Activated naive CD8-positive, alpha-beta T cell treated with anti-CD3 and anti-CD28 coated beads, Interleukin-2, amount 10 ng/mL, durations not matched to agents 7 days and 5 days (primary cell): ENCODE measurements at regions not wholly inside any gene's neighbourhood (a gene's known extent, or its start where the extent isn't known, plus 50 kb on each side); places are given as distances from the start of the nearest gene placed in this dataset.
"Not testable (repeated sequence)": the region's sequence is repeated elsewhere in the genome, so short reads cannot be mapped to it uniquely, and the experiment has no call there.

Experiments
- ATAC-seq: fragments of 150-1000 bp; cut with Tn5 transposase; one replicate; pipeline ENCODE4 v1.10.0; 2021; ENCODE audit warnings: low read depth, moderate library complexity
- POLR2A ChIA-PET: fragments of 350-600 bp; sonication (Branson Sonifier 250); formaldehyde crosslinking; loops from one replicate; lab custom pipeline; 2021; ENCODE audit warnings: antibody characterized with exemption; lab: Charles Lee
- DNase-seq: peaks from one replicate; pipeline ENCODE4 v3.0.0; 2021
- H3K27ac Mint-ChIP-seq: one replicate; pipeline ENCODE4 v1.8.0; 2022; ENCODE audit warnings: mild to moderate bottlenecking, mixed read lengths
- H3K27me3 Mint-ChIP-seq: one replicate; pipeline ENCODE4 v1.8.0; 2022; ENCODE audit warnings: mild to moderate bottlenecking, moderate library complexity, mixed read lengths
- H3K36me3 Mint-ChIP-seq: one replicate; pipeline ENCODE4 v1.8.0; 2021; ENCODE audit warnings: mild to moderate bottlenecking, mixed read lengths
- H3K4me1 Mint-ChIP-seq: one replicate; pipeline ENCODE4 v1.8.0; 2021; ENCODE audit warnings: mixed read lengths
- H3K4me3 Mint-ChIP-seq: one replicate; pipeline ENCODE4 v1.8.0; 2022; ENCODE audit warnings: mild to moderate bottlenecking, moderate library complexity, mixed read lengths
- H3K9me3 Mint-ChIP-seq: one replicate; pipeline ENCODE4 v1.8.0; 2021; ENCODE audit warnings: mixed read lengths

GRCh38 chr15:87561641-87562040 lies 694.9 kb downstream of the NTRK3 start:
- peaks cover 4% of the 10 kb centered on the region for H3K9me3 Mint-ChIP-seq
- POLR2A ChIA-PET = no interaction called here
- ATAC-seq (no peak), DNase-seq (no peak)
- no peak overlapping the region for H3K27ac Mint-ChIP-seq
- no peaks in the 10 kb centered on the region for H3K36me3 Mint-ChIP-seq
- no peaks in the 10 kb centered on the region for H3K4me1 Mint-ChIP-seq
- no peaks in the 10 kb centered on the region for H3K27me3 Mint-ChIP-seq
- no peak overlapping the region for H3K4me3 Mint-ChIP-seq

- H3K9me3 Mint-ChIP-seq = peaks cover 4% of the 10 kb centered on the region
- no peak overlapping the region for H3K4me3 Mint-ChIP-seq
- ATAC-seq = no peak
- no peaks in the 10 kb centered on the region for H3K4me1 Mint-ChIP-seq
- DNase-seq = no peak
- peaks cover 2% of the 10 kb centered on the region for H3K27me3 Mint-ChIP-seq
- H3K27ac Mint-ChIP-seq = no peak overlapping the region
- POLR2A ChIA-PET = no interaction called here
- no peaks in the 10 kb centered on the region for H3K36me3 Mint-ChIP-seq
Observed at GRCh38 chr15:87557881-87558280, 698.7 kb downstream of the NTRK3 start.

DNA sequence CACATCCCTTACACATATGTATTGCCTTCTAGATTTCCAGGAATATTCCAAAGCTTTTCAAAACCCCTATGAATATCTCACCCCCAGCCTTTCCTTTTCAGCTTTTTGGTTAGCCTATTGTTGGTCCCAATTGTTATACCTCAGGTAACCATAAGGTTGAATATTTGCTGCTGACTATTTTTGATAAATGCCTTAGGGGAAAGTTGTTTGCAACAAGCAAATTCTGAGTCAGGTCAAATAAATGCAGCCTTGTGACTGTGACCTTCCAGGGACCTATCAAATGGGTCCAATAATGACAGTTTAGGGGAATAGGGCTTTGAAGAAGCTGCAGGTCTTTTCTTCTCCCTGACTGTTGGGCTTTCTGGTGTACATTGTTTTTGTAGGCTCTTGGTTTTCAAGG lies 699.7 kb downstream of the NTRK3 start:
- no peak overlapping the region for H3K4me3 Mint-ChIP-seq
- H3K27me3 Mint-ChIP-seq = peaks cover 2% of the 10 kb centered on the region
- H3K9me3 Mint-ChIP-seq = peaks cover 4% of the 10 kb centered on the region
- POLR2A ChIA-PET = no interaction called here
- no peaks in the 10 kb centered on the region for H3K4me1 Mint-ChIP-seq
- no peak overlapping the region for H3K27ac Mint-ChIP-seq
- no peak for ATAC-seq
- H3K36me3 Mint-ChIP-seq = no peaks in the 10 kb centered on the region
- DNase-seq = no peak

DNA sequence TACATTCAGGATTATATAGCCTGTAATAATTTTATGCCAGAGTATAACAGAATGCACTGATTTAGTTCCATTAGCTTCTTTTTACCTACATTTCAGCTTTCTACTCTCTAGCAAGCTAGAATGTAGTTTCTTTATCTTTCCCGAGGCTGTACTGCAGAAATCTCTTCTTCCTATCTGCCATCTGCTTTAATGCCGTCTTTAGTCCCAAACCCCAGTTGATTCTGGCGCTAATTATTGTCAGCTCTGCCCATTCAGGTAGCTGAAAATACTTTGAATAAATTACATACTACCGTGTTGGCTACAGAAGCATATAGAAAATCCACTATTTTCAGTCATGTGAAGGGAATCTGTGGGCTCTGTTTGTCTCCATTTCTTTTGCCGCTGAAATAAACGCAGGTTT lies 706.7 kb downstream of the NTRK3 start:
- no peaks in the 10 kb centered on the region for H3K27me3 Mint-ChIP-seq
- ATAC-seq (no peak), DNase-seq (no peak)
- H3K36me3 Mint-ChIP-seq = no peaks in the 10 kb centered on the region
- peaks cover 1% of the 10 kb centered on the region for H3K9me3 Mint-ChIP-seq
- H3K4me1 Mint-ChIP-seq = no peaks in the 10 kb centered on the region
- no peak overlapping the region for H3K4me3 Mint-ChIP-seq
- no peak overlapping the region for H3K27ac Mint-ChIP-seq
- POLR2A ChIA-PET = no interaction called here

- no peak for DNase-seq
- Mint-ChIP-seq H3K9me3 (peaks cover 1% of the 10 kb centered on the region), H3K4me1 (no peaks in the 10 kb centered on the region), H3K4me3 (no peak overlapping the region), H3K27me3 (no peaks in the 10 kb centered on the region), H3K27ac (no peak overlapping the region), H3K36me3 (no peaks in the 10 kb centered on the region)
- no peak for ATAC-seq
- POLR2A ChIA-PET = no interaction called here
Observed at GRCh38 chr15:87549296-87549695, 707.2 kb downstream of the NTRK3 start.

GRCh38 chr15:87548590-87548989 lies 707.9 kb downstream of the NTRK3 start:
- H3K27me3 Mint-ChIP-seq, H3K4me1 Mint-ChIP-seq, ATAC-seq, H3K36me3 Mint-ChIP-seq, POLR2A ChIA-PET, H3K9me3 Mint-ChIP-seq, DNase-seq, H3K27ac Mint-ChIP-seq, H3K4me3 Mint-ChIP-seq: not testable (repeated sequence)

GRCh38 chr15:87547470-87548181 lies 708.9 kb downstream of the NTRK3 start:
- no peak for ATAC-seq
- H3K9me3 Mint-ChIP-seq = no peaks in the 10 kb centered on the region
- no peaks in the 10 kb centered on the region for H3K4me1 Mint-ChIP-seq
- POLR2A ChIA-PET = no interaction called here
- DNase-seq = no peak
- H3K4me3 Mint-ChIP-seq = no peak overlapping the region
- H3K36me3 Mint-ChIP-seq = no peaks in the 10 kb centered on the region
- H3K27me3 Mint-ChIP-seq = no peaks in the 10 kb centered on the region
- H3K27ac Mint-ChIP-seq = no peak overlapping the region

- DNase-seq (no peak), ATAC-seq (no peak)
- no peaks in the 10 kb centered on the region for H3K27me3 Mint-ChIP-seq
- POLR2A ChIA-PET = no interaction called here
- no peak overlapping the region for H3K4me3 Mint-ChIP-seq
- no peaks in the 10 kb centered on the region for H3K9me3 Mint-ChIP-seq
- no peaks in the 10 kb centered on the region for H3K36me3 Mint-ChIP-seq
- no peaks in the 10 kb centered on the region for H3K4me1 Mint-ChIP-seq
- no peak overlapping the region for H3K27ac Mint-ChIP-seq
Observed at GRCh38 chr15:87538327-87538834, 718.2 kb downstream of the NTRK3 start.

DNA sequence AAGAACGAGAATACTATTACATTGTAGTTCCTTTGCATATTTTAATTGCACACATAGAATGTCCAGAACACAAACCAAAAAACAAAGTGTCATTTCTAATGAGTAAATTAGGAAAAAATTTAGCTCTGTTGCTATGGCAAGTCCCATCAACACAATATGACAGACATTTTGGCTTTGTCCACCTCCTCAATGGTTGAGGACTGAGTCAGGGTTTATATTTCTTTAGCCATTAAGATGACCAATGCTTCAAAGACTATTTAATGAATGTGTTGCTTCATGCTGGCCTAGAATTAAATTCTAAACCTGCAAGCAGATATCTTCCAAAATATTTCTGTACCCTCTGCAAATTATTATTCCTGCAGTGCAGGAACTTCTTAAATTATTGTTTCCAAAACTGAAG lies 719.2 kb downstream of the NTRK3 start:
- ATAC-seq = no peak
- no peaks in the 10 kb centered on the region for H3K9me3 Mint-ChIP-seq
- H3K36me3 Mint-ChIP-seq = no peaks in the 10 kb centered on the region
- no peak for DNase-seq
- H3K4me3 Mint-ChIP-seq = no peak overlapping the region
- H3K27ac Mint-ChIP-seq = no peak overlapping the region
- no peaks in the 10 kb centered on the region for H3K27me3 Mint-ChIP-seq
- H3K4me1 Mint-ChIP-seq = no peaks in the 10 kb centered on the region
- POLR2A ChIA-PET = no interaction called here

GRCh38 chr15:87533637-87534036 lies 722.9 kb downstream of the NTRK3 start:
- H3K36me3 Mint-ChIP-seq, H3K27ac Mint-ChIP-seq, ATAC-seq, H3K4me1 Mint-ChIP-seq, H3K27me3 Mint-ChIP-seq, DNase-seq, POLR2A ChIA-PET, H3K9me3 Mint-ChIP-seq, H3K4me3 Mint-ChIP-seq: not testable (repeated sequence)

- H3K27me3 Mint-ChIP-seq = no peaks in the 10 kb centered on the region
- POLR2A ChIA-PET = no interaction called here
- no peak overlapping the region for H3K27ac Mint-ChIP-seq
- DNase-seq (no peak), ATAC-seq (no peak)
- H3K4me3 Mint-ChIP-seq = no peak overlapping the region
- H3K4me1 Mint-ChIP-seq = no peaks in the 10 kb centered on the region
- H3K36me3 Mint-ChIP-seq = no peaks in the 10 kb centered on the region
- H3K9me3 Mint-ChIP-seq = peaks cover 7% of the 10 kb centered on the region
Observed at GRCh38 chr15:87528873-87529272, 727.7 kb downstream of the NTRK3 start.

DNA sequence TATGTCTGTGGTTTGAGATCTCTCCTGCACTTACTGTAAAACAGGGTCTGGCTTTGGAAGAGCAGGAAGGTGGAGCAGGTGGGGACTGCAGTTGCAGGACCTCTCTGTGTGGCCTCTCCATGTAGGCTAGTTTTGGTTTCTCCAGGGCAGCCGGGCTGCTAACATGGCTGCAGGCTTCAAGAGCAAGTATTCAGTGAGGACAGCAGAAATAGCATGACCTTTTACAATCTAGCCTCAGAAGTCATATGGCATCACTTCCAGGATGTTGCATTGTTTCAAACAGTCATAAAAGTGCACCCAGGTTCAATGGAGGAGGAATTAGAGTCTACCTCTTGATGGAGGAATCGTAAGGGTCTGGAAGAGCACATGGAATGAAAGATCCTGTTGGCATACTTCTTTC lies 728.7 kb downstream of the NTRK3 start:
- H3K27me3 Mint-ChIP-seq = no peaks in the 10 kb centered on the region
- H3K36me3 Mint-ChIP-seq = no peaks in the 10 kb centered on the region
- ATAC-seq = no peak
- no peaks in the 10 kb centered on the region for H3K4me1 Mint-ChIP-seq
- H3K27ac Mint-ChIP-seq = no peak overlapping the region
- POLR2A ChIA-PET = no interaction called here
- H3K4me3 Mint-ChIP-seq = no peak overlapping the region
- DNase-seq = no peak
- peaks cover 7% of the 10 kb centered on the region for H3K9me3 Mint-ChIP-seq

DNA sequence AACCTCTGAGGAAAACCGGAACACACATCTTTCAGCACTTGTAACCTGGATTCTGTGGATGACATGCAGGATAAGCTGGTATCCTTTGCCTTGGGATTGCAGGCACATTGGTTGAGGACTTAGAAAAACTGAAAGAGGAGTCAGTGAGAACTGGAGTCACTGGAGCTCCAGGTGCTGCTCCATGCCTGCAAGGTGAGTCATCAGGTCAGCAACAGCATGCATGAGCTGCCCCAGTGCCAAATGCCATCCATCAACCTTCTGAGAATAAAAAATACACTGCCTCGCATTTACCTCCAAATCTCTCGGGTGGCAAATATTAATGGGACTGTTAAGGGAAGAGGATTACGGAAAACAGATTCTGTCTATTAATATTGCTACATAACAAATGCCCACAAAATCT lies 729.1 kb downstream of the NTRK3 start:
- Mint-ChIP-seq H3K4me1 (no peaks in the 10 kb centered on the region), H3K27me3 (no peaks in the 10 kb centered on the region), H3K9me3 (peaks cover 7% of the 10 kb centered on the region), H3K4me3 (no peak overlapping the region), H3K36me3 (no peaks in the 10 kb centered on the region), H3K27ac (no peak overlapping the region)
- no peak for ATAC-seq
- POLR2A ChIA-PET = no interaction called here
- no peak for DNase-seq

GRCh38 chr15:87523516-87523915 lies 733.0 kb downstream of the NTRK3 start:
- ATAC-seq (no peak), DNase-seq (no peak)
- POLR2A ChIA-PET = no interaction called here
- Mint-ChIP-seq H3K4me3 (no peak overlapping the region), H3K27ac (no peak overlapping the region), H3K9me3 (peaks cover 8% of the 10 kb centered on the region), H3K36me3 (no peaks in the 10 kb centered on the region), H3K27me3 (peaks cover 2% of the 10 kb centered on the region), H3K4me1 (no peaks in the 10 kb centered on the region)
